ENCODE measurements at regions not wholly inside any gene's neighbourhood (a gene's known extent, or its start where the extent isn't known, plus 50 kb on each side); places are given as distances from the start of the nearest gene placed in this dataset.

DNA sequence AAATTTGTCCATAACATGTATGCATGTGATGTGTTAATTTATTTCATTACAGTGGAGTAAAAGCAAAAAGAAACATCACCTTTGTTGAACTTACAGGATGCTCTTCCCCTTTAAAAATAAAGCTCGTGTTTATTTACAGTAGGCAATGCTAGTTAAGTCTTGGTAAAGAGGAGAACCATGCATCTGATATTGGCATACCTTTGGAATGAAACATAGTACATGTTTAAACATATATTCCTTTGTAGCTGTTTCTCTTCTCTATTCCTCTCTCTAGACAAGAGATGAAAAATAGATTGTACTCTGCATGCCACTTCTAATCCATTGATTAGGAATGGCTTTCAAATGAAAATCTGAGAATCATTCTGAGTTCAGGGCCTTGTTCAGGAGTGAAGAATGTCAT is 374.9 kb upstream of the CNTN4 start (continued):
- TF ChIP-seq SAP30 (IDR thresholded peaks at IDR 0.05; ENCODE audit: borderline replicate concordance, insufficient read depth, low read depth, low read length, poor library complexity, severe bottlenecking) (no peak), SREBF1 (IDR thresholded peaks at IDR 0.05; ENCODE audit: borderline replicate concordance, low read depth, low read length) (no peak), NR4A1 (CRISPR knock-in tag; IDR thresholded peaks at IDR 0.05) (no peak), NR4A1 (tag; IDR thresholded peaks at IDR 0.05) (no peak), CCAR2 (IDR thresholded peaks at IDR 0.05; ENCODE audit: low read depth, low read length) (no peak), PHTF2 (CRISPR knock-in tag; IDR thresholded peaks at IDR 0.05) (no peak), SRSF7 (optimal IDR thresholded peaks at IDR 0.05; ENCODE audit: low read depth, low read length) (no peak), YY1 (IDR thresholded peaks at IDR 0.05; ENCODE audit: borderline replicate concordance in 1 of 3, control insufficient read depth in 1 of 3, extremely low read depth in 1 of 3, insufficient read depth in 3 of 3, insufficient read length in 1 of 3, insufficient replicate concordance in 2 of 3, low read depth in 1 of 3, low read length in 2 of 3) (no peak), ETV5 (CRISPR knock-in tag; IDR thresholded peaks at IDR 0.05; ENCODE audit: low read depth) (no peak), C11orf30 (IDR thresholded peaks at IDR 0.05; ENCODE audit: low read depth) (no peak), COPS2 (conservative IDR thresholded peaks at IDR 0.05) (no peak)
- TF ChIP-seq, protein P1, sequence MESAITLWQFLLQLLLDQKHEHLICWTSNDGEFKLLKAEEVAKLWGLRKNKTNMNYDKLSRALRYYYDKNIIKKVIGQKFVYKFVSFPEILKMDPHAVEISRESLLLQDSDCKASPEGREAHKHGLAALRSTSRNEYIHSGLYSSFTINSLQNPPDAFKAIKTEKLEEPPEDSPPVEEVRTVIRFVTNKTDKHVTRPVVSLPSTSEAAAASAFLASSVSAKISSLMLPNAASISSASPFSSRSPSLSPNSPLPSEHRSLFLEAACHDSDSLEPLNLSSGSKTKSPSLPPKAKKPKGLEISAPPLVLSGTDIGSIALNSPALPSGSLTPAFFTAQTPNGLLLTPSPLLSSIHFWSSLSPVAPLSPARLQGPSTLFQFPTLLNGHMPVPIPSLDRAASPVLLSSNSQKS (CRISPR knock-in tag; IDR thresholded peaks at IDR 0.05), result no peak
- TF ChIP-seq, protein P2, sequence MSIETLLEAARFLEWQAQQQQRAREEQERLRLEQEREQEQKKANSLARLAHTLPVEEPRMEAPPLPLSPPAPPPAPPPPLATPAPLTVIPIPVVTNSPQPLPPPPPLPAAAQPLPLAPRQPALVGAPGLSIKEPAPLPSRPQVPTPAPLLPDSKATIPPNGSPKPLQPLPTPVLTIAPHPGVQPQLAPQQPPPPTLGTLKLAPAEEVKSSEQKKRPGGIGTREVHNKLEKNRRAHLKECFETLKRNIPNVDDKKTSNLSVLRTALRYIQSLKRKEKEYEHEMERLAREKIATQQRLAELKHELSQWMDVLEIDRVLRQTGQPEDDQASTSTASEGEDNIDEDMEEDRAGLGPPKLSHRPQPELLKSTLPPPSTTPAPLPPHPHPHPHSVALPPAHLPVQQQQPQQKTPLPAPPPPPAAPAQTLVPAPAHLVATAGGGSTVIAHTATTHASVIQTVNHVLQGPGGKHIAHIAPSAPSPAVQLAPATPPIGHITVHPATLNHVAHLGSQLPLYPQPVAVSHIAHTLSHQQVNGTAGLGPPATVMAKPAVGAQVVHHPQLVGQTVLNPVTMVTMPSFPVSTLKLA (conservative IDR thresholded peaks at IDR 0.05), result no peak
- TF ChIP-seq, protein P3, sequence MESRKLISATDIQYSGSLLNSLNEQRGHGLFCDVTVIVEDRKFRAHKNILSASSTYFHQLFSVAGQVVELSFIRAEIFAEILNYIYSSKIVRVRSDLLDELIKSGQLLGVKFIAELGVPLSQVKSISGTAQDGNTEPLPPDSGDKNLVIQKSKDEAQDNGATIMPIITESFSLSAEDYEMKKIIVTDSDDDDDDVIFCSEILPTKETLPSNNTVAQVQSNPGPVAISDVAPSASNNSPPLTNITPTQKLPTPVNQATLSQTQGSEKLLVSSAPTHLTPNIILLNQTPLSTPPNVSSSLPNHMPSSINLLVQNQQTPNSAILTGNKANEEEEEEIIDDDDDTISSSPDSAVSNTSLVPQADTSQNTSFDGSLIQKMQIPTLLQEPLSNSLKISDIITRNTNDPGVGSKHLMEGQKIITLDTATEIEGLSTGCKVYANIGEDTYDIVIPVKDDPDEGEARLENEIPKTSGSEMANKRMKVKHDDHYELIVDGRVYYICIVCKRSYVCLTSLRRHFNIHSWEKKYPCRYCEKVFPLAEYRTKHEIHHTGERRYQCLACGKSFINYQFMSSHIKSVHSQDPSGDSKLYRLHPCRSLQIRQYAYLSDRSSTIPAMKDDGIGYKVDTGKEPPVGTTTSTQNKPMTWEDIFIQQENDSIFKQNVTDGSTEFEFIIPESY (CRISPR knock-in tag; IDR thresholded peaks at IDR 0.05), result no peak
- TF ChIP-seq, protein P4, sequence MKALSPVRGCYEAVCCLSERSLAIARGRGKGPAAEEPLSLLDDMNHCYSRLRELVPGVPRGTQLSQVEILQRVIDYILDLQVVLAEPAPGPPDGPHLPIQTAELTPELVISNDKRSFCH (CRISPR knock-in tag; IDR thresholded peaks at IDR 0.05), result no peak
- TF ChIP-seq, protein P4 (tag; IDR thresholded peaks at IDR 0.05), result no peak
